GM18499 (cell line): ENCODE measurements at regions not wholly inside any gene's neighbourhood (a gene's known extent, or its start where the extent isn't known, plus 50 kb on each side); places are given as distances from the start of the nearest gene placed in this dataset.

Experiments
- ATAC-seq: cut with Tn5 transposase; IDR thresholded peaks from one replicate; pipeline ENCODE4 v1.9.1; 2021; ENCODE audit warnings: moderate number of reproducible peaks; ENCODE audit not compliant: insufficient read depth, unreplicated experiment

DNA sequence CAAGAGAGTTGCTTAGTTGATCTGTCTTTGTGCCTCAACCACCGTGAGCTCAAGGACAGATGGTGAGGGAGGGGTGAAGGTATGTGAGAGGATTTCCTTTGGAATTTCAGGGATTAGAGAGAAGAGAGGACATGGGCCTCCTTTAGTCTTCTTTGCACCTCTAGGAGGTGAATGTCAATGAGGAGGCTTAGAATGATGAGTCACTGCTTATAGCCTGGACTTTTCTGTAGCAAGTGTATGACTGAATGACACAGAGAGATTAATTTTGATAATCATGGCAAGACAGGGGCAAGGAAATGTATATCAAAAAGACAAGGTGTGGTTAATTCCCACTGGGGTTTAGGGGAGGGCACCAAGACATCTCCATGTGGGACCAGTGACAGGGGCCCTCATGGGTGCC is 947.3 kb upstream of the TENM4 start:
- ATAC-seq, result no peak

DNA sequence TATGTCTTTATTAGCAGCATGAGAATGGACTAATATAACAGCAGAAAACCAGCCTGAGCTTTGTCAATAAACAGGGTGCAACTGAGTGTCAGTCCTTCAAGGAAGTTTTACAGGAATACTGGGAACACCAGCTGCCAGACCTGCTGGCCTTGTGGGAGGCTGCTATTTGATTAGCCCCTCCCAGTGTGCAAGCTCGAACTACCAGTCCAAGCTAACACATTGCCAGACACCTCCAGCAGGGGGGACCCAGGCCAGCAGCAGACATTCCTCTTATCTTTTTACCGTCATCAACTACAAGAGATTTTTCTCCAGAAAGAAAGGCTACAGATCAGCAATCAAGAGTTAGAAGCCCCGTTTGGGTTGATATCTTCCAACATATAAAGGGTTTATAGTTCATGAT is 942.8 kb upstream of the TENM4 start:
- ATAC-seq, result no peak

DNA sequence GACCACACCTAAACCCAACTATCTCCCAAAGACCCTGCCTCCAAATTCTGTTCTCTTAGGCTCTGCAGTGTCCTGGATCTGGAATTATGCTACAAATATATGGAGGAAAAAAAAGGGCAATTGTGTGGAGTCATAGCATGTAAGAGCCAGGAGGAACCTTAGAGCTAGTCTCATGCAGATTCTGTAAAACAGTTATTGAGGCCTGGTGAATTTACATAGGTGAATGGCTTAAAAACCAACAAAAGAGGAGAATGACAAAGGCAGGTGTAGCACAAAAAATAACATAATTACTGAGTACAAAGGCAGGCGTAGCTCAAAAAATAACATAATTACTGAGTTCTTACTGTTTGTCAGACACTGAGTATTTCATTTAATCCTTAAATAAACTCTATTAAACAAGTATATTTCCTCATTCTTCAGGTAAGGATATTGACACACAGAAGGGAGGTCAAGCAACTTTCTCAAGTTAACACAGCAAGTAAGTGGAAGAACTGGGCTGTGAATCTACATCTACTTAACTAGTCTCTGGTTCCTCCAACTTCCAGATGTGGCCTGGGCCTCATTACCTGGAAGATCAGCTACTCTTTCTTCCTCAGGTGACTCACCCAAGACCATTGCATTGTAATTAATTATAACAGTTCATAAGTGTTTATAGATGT is 938.9 kb upstream of the TENM4 start:
- no peak for ATAC-seq

DNA sequence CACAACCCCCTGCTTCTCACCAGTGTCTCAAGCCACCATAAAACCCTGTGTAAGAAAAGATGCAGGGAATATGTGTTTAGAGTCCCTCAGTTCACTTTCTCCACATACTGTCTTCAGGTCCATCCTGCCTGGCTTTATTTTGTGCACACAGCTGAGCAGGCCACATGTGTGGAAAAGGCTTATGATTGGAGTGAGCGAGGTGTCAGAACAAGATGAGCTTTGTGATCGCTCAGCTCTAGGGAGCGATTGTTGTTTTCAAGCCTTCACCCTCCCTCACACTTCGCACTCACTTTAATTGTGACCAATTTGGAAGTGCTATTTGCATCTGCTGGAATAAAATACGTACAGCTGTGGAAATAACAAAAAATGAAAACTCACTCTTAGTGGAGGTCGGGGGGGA is 931.1 kb upstream of the TENM4 start:
- no peak for ATAC-seq

DNA sequence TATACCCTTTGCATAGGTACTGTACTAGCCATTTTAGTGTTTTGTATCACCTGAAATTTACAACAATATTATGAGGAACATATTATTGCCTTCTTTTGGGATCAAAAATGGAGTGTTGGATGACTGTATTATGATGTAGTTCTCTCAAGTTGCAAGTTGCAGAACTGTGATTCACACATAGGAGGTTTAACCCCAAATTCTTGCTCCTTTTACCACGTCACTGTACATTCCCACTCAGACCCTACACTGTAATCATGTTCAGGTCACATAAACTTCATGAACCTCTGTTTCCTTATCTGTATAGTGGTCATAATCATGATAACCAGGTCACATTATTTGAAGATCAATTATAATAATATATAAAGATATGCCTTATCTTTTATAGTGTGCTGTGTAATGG is 925.1 kb upstream of the TENM4 start:
- ATAC-seq, result no peak

DNA sequence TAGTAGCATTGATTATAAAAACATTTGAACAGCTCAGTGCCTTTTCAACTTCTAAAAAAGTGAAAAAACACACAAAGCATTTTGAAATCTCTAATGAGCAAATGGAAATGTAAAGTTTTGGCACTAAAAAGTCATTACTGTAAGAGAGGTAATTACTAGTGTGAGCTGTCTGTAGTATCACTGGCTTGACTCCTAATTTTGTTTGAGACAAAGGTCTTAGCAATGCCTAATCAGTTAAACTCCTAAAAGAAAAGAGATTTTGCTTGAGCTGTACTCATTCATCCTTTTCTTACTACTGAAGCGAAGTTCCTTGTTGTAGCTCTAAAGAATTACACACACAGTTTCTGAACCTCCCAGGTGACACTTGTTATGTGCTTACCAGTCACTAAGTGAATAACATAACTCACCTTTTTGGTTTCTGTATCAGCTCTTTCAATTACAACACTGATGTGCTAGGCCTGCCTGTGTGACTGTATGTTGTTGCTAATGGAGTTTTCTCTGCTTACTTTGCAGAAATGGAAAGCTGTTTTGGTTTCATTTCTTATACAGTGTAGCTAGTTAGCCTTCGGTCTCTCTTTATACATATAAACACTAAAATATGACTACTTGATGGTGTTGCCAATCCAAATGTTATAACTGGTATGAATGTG is 924.4 kb upstream of the TENM4 start:
- ATAC-seq, result no peak

DNA sequence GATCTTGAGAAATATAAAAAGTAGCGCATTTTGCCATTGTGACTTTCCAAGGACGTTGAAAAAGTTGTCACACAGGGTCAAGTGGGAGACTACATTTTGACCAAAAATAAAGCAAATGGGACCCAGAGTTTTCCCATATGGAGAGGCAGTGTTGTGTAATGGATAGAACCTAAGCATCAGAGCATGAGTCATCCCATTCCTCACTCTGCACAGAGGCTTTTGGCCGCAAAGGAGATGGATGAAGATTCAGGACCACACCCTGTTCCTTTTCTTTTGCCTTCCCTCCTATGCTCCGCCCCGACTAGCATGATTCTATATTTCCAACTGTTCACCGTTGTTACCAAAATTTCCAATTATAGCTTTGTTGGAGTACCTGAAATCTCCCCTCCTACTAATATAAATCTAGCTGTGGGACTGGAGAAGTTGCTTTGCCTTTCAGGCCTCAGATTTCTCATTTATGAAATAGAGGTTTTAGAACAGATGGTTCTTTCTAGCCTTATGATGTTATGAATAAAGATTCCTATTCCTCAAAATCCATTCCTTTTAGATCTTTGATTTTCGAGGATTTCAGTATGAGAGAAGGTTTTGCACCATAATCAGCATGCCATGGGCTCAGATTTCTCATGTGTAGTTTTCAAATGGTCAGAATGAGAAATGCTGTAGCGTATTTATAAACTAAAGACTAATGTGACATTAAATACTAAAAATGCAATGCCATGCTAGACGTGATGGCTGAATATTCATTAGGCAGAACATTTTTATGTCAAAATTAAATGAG is 921.9 kb upstream of the TENM4 start:
- ATAC-seq, result no peak

DNA sequence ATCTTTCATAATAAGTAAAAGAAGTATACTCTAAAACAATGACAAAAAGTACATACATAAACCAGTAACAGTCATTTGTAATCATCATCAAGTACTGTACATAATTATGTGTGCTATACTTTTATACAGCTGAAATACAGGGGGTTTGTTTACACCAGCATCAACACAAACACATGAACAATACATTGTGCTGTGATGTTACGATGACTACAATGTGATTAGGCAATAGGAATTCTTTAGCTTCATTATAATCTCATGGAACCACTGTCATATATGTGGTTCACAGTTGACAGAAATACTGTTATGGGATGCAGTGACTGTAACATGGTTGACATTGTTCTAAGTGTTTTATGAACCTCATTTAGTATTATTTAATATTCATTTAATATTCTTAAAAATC is 914.4 kb upstream of the TENM4 start:
- no peak for ATAC-seq

DNA sequence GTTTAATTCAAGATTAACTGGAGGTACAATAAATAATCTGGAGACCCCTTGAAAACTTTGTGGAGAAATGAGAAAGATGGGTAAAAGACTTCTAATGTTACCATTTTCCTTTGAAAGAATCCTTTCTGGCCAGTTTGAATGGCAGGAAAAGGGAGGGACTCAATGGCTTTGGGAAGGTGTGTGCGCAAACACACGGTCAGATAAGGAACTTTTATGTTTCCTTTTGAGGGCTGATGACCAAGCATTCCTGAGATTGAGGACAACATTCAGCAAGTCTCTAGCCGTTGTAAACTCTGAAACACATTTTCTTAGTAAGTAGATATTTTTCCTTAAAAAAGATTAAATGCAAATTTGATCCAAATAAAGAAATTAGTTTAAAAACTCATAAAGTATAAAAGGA is 909.7 kb upstream of the TENM4 start:
- no peak for ATAC-seq

DNA sequence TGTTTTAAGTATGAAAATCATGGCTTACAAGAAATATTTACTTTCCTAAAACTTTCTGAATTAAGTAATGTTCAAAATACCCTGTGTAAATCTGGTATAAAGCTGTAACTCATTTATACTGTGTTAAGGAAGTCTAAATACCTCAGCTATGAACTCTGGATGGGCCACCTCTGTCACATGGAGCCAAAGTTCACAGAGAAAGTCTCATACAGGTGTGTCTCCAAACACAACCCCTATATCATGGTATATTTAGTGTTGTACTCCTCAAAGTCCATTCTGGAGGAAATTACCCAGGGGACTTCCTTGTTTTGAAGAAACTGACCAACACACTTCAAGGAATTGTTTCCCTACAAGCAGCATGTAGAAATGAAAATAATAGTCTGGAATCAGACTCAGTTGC is 909.2 kb upstream of the TENM4 start:
- no peak for ATAC-seq

DNA sequence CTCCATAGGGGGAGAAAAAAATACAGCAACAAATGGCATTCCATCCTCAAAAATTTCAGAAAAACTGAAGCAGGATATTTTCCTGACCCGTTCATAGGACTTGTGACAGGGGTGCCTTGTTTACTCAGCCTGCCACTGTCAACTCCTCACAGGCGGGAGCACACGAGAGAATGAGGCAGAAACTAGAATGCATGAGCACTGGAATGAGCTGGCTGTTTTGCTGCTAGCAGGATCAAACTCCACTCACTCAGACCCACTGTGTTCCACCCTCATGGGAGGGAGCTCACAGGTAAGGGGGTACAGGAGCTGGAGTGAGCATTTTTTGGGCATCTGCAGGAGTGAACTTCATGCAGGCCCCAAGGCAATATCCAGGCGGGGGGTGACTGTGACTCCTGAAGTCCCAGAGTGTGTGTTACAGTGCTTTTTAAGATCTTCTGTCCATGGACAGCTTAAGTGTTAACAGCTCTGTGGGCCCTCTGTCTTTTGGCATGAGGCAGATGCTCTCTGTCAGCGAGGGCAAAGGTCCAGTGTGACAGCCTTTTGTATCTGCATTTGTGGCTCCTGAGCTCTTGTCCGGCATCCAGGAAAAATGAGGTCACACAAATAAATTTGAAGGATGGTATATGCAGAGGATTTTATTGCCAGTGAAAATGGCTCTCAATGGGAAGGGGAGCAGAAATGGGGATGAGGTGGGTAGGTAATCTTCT is 905.7 kb upstream of the TENM4 start:
- no peak for ATAC-seq

DNA sequence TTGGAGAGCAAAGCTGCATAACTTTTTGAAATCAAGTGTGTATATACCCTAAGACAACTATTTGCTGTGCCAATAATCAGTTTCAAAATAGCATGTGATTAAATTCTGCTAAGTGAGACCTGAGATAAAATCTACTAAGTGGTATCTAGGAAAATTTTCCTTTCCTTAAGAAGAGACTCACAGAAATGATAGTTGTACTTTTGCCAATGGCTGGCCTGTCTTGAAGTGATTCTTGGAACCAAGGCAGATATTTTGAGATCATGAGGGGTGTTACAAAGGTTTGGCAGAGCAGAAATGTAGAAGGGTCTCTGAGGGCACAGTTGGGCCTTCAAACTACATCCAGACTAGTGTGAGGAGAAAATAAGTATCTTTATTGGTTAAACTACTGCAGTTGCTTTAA is 902.6 kb upstream of the TENM4 start:
- ATAC-seq, result no peak

DNA sequence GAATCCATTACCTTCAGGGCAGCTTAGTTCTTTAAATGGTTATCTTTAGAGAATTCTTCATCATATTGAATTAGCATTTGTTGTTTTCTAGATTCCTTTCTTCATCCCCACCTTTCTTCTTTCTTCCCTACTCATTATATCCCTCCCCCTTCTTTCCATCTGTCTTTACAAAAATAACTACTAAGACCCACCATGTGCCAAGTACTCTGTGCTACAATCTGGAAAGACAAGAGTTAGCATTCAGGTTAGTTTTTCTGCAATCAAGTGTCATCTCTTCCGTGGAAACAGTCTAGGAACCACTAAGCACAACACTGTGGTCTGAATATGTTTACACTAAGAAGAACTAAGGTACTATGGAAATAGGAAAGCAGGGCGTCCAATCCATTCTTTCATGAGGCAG is 897.4 kb upstream of the TENM4 start:
- ATAC-seq, result no peak

DNA sequence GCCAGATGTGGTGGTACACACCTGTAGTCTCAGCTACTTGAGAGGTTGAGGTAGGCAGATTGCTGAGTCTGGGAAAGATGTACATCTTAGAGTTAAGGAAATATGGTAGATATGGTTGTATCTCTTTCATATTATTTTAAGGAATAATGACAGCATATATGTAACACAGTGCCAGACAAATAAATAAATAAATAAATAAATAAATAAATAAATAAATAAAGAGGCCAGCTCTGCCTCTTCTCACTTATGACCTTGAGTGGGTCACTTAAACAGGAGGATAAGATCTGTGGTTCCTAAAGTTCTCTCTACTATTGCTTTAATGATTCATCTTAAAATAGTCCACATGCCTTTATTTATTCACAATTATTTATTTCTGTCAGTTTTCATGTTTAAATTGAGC is 890.9 kb upstream of the TENM4 start:
- no peak for ATAC-seq

DNA sequence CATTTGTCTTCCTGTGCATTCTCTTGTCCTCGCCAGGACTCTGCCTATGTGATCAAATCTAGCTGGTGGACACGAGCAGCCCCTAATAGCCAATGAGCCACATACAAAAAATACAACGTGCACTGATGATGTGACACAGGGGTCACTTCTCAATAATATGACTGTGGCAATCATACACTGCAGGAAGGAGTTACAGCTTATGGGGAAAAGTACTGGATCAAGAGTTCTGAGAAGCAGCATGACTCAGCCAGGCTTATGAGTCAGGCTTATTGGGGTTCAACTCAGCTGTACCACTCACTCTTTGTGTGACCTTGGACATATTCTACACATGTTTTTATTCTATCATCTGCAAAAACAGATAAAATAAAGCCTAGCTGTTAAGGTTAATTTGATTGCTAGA is 889.4 kb upstream of the TENM4 start:
- ATAC-seq, result no peak

DNA sequence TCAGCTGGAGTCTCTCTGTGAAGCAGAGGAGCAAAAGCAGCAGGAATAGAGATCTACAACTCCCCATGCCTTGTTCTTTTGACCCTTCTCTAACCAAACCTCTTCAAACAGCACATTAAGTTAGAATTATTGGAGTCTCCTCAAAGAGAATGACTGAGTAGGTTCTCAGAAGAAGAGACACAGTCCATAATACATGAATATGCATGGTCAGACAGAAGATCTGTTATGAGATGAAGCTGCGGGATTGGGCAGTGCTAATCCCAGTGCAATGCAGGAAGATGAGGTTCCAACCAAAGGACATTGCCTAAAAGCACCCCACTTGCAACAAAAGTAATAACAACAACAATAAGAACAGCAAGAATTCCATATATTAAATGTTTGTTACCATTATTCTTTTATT is 887.9 kb upstream of the TENM4 start:
- no peak for ATAC-seq

DNA sequence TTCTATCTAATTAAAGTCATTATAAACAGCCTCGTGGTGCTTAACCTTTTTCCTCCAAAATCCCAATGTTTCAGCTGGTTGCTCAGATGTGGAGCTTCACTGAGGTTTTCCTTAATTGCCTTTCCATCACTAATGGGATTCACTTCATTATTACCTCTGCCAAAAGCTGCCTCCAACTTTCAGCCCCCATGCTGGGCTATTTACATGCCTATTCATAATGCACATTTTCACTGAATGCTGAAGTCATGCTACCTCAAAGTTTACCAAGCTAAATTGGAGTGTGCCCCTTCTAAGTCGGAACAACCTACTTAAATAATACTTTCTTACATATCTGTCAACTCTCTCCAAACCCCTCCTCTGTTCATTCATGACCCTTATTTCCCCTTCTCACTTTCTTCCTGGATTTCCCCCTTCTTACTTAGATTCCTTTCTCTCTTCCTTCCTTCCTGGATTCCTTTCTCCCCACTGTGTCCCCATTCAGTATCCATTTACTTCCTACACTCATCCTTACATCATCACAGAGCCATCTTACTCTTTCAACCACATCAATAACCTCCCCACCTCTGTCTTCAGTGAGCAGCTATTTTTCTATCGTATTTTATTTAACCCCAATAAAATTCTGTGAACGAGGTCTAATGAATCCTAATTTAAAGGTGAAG is 887.3 kb upstream of the TENM4 start:
- no peak for ATAC-seq

DNA sequence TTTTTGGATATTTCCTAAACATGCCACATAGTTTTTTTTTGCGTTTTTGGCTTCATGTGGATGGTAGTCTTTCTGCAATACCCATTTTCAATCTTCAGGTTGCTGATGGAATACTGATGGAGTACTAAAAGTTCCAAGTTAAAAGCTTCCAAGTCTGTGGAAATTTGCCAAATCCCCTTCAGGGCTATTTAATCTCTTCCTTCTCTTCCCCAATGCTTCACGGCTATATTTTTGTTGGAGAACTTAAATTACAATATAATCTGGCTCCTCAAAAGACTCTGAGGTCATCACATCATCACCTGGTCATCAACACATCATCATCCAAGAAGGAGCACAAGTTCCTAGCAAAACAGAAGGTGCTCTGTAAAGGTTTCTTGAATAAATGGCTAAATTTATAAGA is 881.0 kb upstream of the TENM4 start:
- ATAC-seq, result no peak

DNA sequence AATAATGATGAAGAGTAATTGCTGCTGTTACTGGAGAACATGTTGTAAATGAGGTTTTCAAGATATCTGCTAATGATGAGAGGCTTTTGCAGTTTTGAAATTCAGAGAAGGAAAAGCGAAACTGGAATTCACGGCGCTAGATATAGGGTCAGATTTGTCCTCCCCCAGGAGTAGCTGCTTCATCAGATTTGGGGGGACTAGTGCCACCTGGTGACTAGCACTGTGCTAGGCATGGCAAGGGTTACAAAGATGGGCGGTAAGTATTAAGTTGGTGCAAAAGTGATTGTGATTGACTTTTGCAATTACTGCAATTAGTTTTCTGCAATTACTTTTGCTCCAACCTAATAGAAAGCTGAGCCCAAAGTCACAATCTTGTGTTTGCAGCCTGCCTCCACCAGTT is 879.9 kb upstream of the TENM4 start:
- no peak for ATAC-seq

DNA sequence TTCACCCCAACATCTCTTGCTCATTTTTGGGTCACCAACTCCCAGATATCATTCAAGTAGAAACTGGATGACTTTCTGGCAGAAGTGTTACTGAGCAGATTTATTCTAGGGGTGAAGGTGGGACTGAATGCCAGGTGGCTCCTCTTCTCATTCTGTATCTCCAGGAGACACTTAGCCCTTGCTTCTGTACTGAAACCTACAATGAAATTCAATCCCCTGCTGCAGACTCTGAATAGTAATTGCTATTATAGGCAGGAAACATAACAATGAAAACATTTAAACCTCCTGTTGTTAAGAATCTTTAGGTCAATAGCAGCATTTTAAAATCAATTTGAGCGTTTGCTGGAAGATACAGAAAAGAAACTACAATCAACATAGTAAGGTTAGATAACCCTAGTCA is 879.4 kb upstream of the TENM4 start:
- ATAC-seq, result no peak

DNA sequence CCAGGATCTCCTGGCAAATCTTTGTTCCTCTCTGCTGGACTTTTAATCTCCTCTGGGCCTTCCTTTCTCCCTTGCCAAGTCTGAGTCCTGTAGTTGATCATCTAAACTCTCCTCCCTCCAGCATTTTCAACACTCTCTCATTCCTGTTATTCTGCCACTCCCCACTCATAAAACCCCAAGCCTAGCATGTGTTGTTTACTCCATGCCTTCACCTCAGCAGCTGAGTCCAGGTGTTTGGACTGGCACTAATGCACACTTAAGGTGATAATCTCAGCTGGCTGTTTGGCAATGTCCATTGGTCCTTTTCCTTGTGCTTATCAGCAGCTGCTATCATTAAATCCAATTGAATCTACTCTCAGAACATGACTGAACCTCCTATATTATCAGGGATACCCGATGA is 876.8 kb upstream of the TENM4 start:
- no peak for ATAC-seq
